H9 (cell line): ENCODE measurements at regions not wholly inside any gene's neighbourhood (a gene's known extent, or its start where the extent isn't known, plus 50 kb on each side); places are given as distances from the start of the nearest gene placed in this dataset.

ENCODE experiments used
- DNase-seq: peaks from one replicate; pipeline ENCODE4 v3.0.0-alpha.2; 2017
- H2AFZ ChIP-seq: one replicate; pipeline ENCODE4 v1.6.1; 2013; ENCODE audit warnings: mild to moderate bottlenecking, low read length, control low read depth, moderate library complexity
- H2AK5ac ChIP-seq: 2 replicates; pipeline ENCODE4 v1.6.1; 2013; ENCODE audit warnings: low read length, control low read depth, mixed read lengths; ENCODE audit not compliant: insufficient read length
- H2BK120ac ChIP-seq: one replicate; pipeline ENCODE4 v1.6.1; 2013; ENCODE audit warnings: low read depth, mild to moderate bottlenecking, low read length, control low read depth, inconsistent platforms; ENCODE audit not compliant: poor library complexity, severe bottlenecking
- H2BK12ac ChIP-seq: 2 replicates; pipeline ENCODE4 v1.6.1; 2013; ENCODE audit warnings: low read length, control low read depth, mixed read lengths, low read depth; ENCODE audit not compliant: insufficient read length
- H2BK15ac ChIP-seq: 2 replicates; pipeline ENCODE4 v1.6.1; 2013; ENCODE audit warnings: low read depth, low read length, control low read depth
- H2BK20ac ChIP-seq: one replicate; pipeline ENCODE4 v1.6.1; 2013; ENCODE audit warnings: low read depth, mild to moderate bottlenecking, low read length, control low read depth, inconsistent platforms; ENCODE audit not compliant: poor library complexity, severe bottlenecking
- H2BK5ac ChIP-seq: 2 replicates; pipeline ENCODE4 v1.6.1; 2013; ENCODE audit warnings: low read length, control low read depth, mixed read lengths; ENCODE audit not compliant: insufficient read length
- H3K14ac ChIP-seq: 2 replicates; pipeline ENCODE4 v1.6.1; 2013; ENCODE audit warnings: low read length, control low read depth; ENCODE audit not compliant: insufficient read depth
- H3K18ac ChIP-seq: 2 replicates; pipeline ENCODE4 v1.6.1; 2013; ENCODE audit warnings: low read depth, mild to moderate bottlenecking, mixed read lengths, low read length, control low read depth; ENCODE audit not compliant: insufficient read length
- H3K23ac ChIP-seq: 2 replicates; pipeline ENCODE4 v1.6.1; 2013; ENCODE audit warnings: low read length, control low read depth, mixed read lengths, low read depth; ENCODE audit not compliant: insufficient read length
- H3K23me2 ChIP-seq: 2 replicates; pipeline ENCODE4 v1.6.1; 2013; ENCODE audit warnings: low read depth, mild to moderate bottlenecking, mixed read lengths, low read length, control low read depth; ENCODE audit not compliant: insufficient read length, poor library complexity, severe bottlenecking
- H3K27ac ChIP-seq: 2 replicates; pipeline ENCODE4 v1.5.1; 2013; ENCODE audit warnings: low read length, control low read depth, mixed read lengths, low read depth; ENCODE audit not compliant: insufficient read length
- H3K27me3 ChIP-seq: 2 replicates; pipeline ENCODE4 v1.6.1; 2013; ENCODE audit warnings: low read length, control low read depth, inconsistent platforms; ENCODE audit not compliant: insufficient read depth
- H3K4ac ChIP-seq: 2 replicates; pipeline ENCODE4 v1.6.1; 2013; ENCODE audit warnings: low read depth, mild to moderate bottlenecking, control low read depth, inconsistent platforms, low read length, moderate library complexity
- H3K4me1 ChIP-seq: 2 replicates; pipeline ENCODE4 v1.6.1; 2013; ENCODE audit warnings: low read length, control low read depth, inconsistent platforms; ENCODE audit not compliant: insufficient read depth
- H3K4me2 ChIP-seq: 2 replicates; pipeline ENCODE4 v1.6.1; 2013; ENCODE audit warnings: low read length, control low read depth, mixed read lengths; ENCODE audit not compliant: insufficient read length, insufficient read depth
- H3K56ac ChIP-seq: 2 replicates; pipeline ENCODE4 v1.6.1; 2013; ENCODE audit warnings: low read depth, mild to moderate bottlenecking, mixed read lengths, low read length, control low read depth; ENCODE audit not compliant: insufficient read length
- H3K79me1 ChIP-seq: 2 replicates; pipeline ENCODE4 v1.6.1; 2013; ENCODE audit warnings: low read depth, mild to moderate bottlenecking, moderate library complexity, low read length, control low read depth, inconsistent platforms; ENCODE audit not compliant: insufficient read depth, poor library complexity, severe bottlenecking
- H3K79me2 ChIP-seq: 2 replicates; pipeline ENCODE4 v1.6.1; 2013; ENCODE audit warnings: low read length, control low read depth, inconsistent platforms; ENCODE audit not compliant: insufficient read depth
- H3K9ac ChIP-seq: 2 replicates; pipeline ENCODE4 v1.6.1; 2013; ENCODE audit warnings: low read length, control low read depth, mixed read lengths; ENCODE audit not compliant: insufficient read length; ENCODE audit errors: extremely low read depth
- H3K9me3 ChIP-seq: one replicate; pipeline ENCODE4 v1.6.1; 2013; ENCODE audit warnings: low read depth, low read length, inconsistent platforms; ENCODE audit not compliant: control insufficient read depth
- H3T11ph ChIP-seq: one replicate; pipeline ENCODE4 v1.6.1; 2013; ENCODE audit warnings: mild to moderate bottlenecking, low read length, control low read depth, inconsistent platforms
- H4K20me1 ChIP-seq: one replicate; pipeline ENCODE4 v1.6.1; 2013; ENCODE audit not compliant: control insufficient read depth, insufficient read length, insufficient read depth
- H4K5ac ChIP-seq: 2 replicates; pipeline ENCODE4 v1.6.1; 2013; ENCODE audit warnings: low read depth, mild to moderate bottlenecking, mixed read lengths, low read length, control low read depth; ENCODE audit not compliant: insufficient read length
- H4K8ac ChIP-seq: replicated peaks from 2 replicates; pipeline ENCODE4 v1.6.1; 2013; ENCODE audit warnings: low read length, control low read depth, mixed read lengths, low read depth; ENCODE audit not compliant: insufficient read length
- H4K91ac ChIP-seq: 2 replicates; pipeline ENCODE4 v1.6.1; 2013; ENCODE audit warnings: low read depth, mild to moderate bottlenecking, moderate library complexity, mixed read lengths, low read length, control low read depth; ENCODE audit not compliant: insufficient read length
- H3K27ac Mint-ChIP-seq, 3 experiments: 2 replicates in 2 of 3; 3 replicates in 1 of 3; pipeline ENCODE4 v1.8.0; 2020 to 2021; ENCODE audit warnings: mixed read lengths in 3 of 3, mild to moderate bottlenecking in 1 of 3, moderate library complexity in 1 of 3
- H3K27me3 Mint-ChIP-seq: 2 replicates; pipeline ENCODE4 v1.8.0; 2021; ENCODE audit warnings: low read depth, mild to moderate bottlenecking, moderate library complexity, mixed read lengths
- H3K36me3 Mint-ChIP-seq, 3 experiments: 2 replicates in 2 of 3; 3 replicates in 1 of 3; pipeline ENCODE4 v1.8.0; 2020 to 2021; ENCODE audit warnings: low read depth in 3 of 3, mixed read lengths in 3 of 3; ENCODE audit not compliant: insufficient read depth in 1 of 3
- H3K4me1 Mint-ChIP-seq, 2 experiments: 2 replicates each; pipeline ENCODE4 v1.8.0; 2020; ENCODE audit warnings: mixed read lengths in 2 of 2
- H3K4me3 Mint-ChIP-seq, 2 experiments: 2 replicates in 1 of 2; 3 replicates in 1 of 2; pipeline ENCODE4 v1.8.0; 2020 to 2021; ENCODE audit warnings: mild to moderate bottlenecking in 2 of 2, mixed read lengths in 2 of 2, moderate library complexity in 1 of 2
- H3K9me3 Mint-ChIP-seq, 2 experiments: 2 replicates in 1 of 2; 3 replicates in 1 of 2; pipeline ENCODE4 v1.8.0; 2020; ENCODE audit warnings: mild to moderate bottlenecking in 2 of 2, mixed read lengths in 2 of 2, moderate library complexity in 1 of 2
- CTCF ChIP-seq: fragments of 200-600 bp; sonication (generic); conservative IDR thresholded peaks from 3 replicates; pipeline ENCODE4 v1.8.0; 2021; ENCODE audit warnings: antibody characterized with exemption, mild to moderate bottlenecking
- WGBS: extraction: QIAGEN DNeasy Blood & Tissue Kit; methylation state at CpG from one replicate; pipeline ENCODE4 v1.1.7; 2013; ENCODE audit warnings: missing lambda C conversion rate, low lambda C conversion rate, mixed read lengths; ENCODE audit not compliant: insufficient read length; ENCODE audit errors: extremely low coverage; 5-methylcytosine and 5-hydroxymethylcytosine counted together

- Histone ChIP-seq H3K9ac (no peak overlapping the region), H2BK15ac (no peak overlapping the region)
- WGBS = no CpG with 5 or more reads among the region's 3 CpGs
Measured at GRCh38 chr5:87127956-87128687, 139.6 kb upstream of the RASA1 start.

More at GRCh38 chr5:87127956-87128687, 139.6 kb upstream of the RASA1 start:
- H4K91ac ChIP-seq = no peak overlapping the region
- H3K18ac ChIP-seq = no peak overlapping the region
- no peak overlapping the region for H3K14ac ChIP-seq
- H3K4me1 Mint-ChIP-seq = no peaks in the 10 kb centered on the region
- H4K8ac ChIP-seq = no peak overlapping the region
- H2BK12ac ChIP-seq = no peak overlapping the region
- H2BK5ac ChIP-seq = no peak overlapping the region
- no peak overlapping the region for H3K27ac Mint-ChIP-seq
- no peaks in the 10 kb centered on the region for H3K9me3 ChIP-seq
- H4K20me1 ChIP-seq = no peaks in the 10 kb centered on the region
- H3K4me1 ChIP-seq = no peaks in the 10 kb centered on the region
- no peaks in the 10 kb centered on the region for H3K36me3 Mint-ChIP-seq
- H3K27me3 Mint-ChIP-seq = no peaks in the 10 kb centered on the region
- H3K27ac ChIP-seq = no peak overlapping the region
- no peaks in the 10 kb centered on the region for H3K79me2 ChIP-seq
- H3K23ac ChIP-seq = no peak overlapping the region
- no peak for TF ChIP-seq CTCF
- H2AK5ac ChIP-seq = no peak overlapping the region
- no peaks in the 10 kb centered on the region for H3K23me2 ChIP-seq
- no peaks in the 10 kb centered on the region for H3K9me3 Mint-ChIP-seq
- no peak overlapping the region for H3K4me2 ChIP-seq
- DNase-seq = no peak
- H3K4ac ChIP-seq = no peak overlapping the region
- H2AFZ ChIP-seq = no peak overlapping the region
- H4K5ac ChIP-seq = no peak overlapping the region
- H2BK120ac ChIP-seq = no peak overlapping the region
- H3K27me3 ChIP-seq = no peaks in the 10 kb centered on the region
- no peaks in the 10 kb centered on the region for H3K79me1 ChIP-seq
- no peak overlapping the region for H3T11ph ChIP-seq
- no peak overlapping the region for H3K4me3 Mint-ChIP-seq
- H2BK20ac ChIP-seq = no peak overlapping the region
- no peak overlapping the region for H3K56ac ChIP-seq
